Calu3 (cell line): ENCODE measurements at regions not wholly inside any gene's neighbourhood (a gene's known extent, or its start where the extent isn't known, plus 50 kb on each side); places are given as distances from the start of the nearest gene placed in this dataset.
"Not testable (repeated sequence)": the region's sequence is repeated elsewhere in the genome, so short reads cannot be mapped to it uniquely, and the experiment has no call there.

ENCODE experiments used
- BruUV-seq: library from RNA; stranded (reverse); fragments of 400-500 nt; replicated peaks from 2 replicates; lab custom pipeline; 2021; lab: Mats Ljungman, UMichigan
- CTCF ChIA-PET: fragments of 300-600 bp; sonication (Branson Sonifier 250); formaldehyde crosslinking; loops from one replicate; lab custom pipeline; 2022; ENCODE audit warnings: antibody characterized with exemption; lab: Charles Lee
- DNase-seq: peaks from one replicate; pipeline ENCODE4 v3.0.0; 2022
- H3K27ac Mint-ChIP-seq: one replicate; pipeline ENCODE4 v1.8.0; 2022; ENCODE audit warnings: mixed read lengths; ENCODE audit not compliant: unreplicated experiment
- H3K27me3 Mint-ChIP-seq: one replicate; pipeline ENCODE4 v1.8.0; 2022; ENCODE audit warnings: mixed read lengths; ENCODE audit not compliant: unreplicated experiment
- H3K36me3 Mint-ChIP-seq: one replicate; pipeline ENCODE4 v1.8.0; 2022; ENCODE audit warnings: mild to moderate bottlenecking, moderate library complexity, mixed read lengths; ENCODE audit not compliant: insufficient read depth, unreplicated experiment
- H3K4me1 Mint-ChIP-seq: one replicate; pipeline ENCODE4 v1.8.0; 2022; ENCODE audit warnings: mild to moderate bottlenecking, low read depth, mixed read lengths; ENCODE audit not compliant: unreplicated experiment
- H3K4me3 Mint-ChIP-seq: one replicate; pipeline ENCODE4 v1.8.0; 2022; ENCODE audit warnings: mild to moderate bottlenecking, low read depth, moderate library complexity, mixed read lengths; ENCODE audit not compliant: unreplicated experiment
- H3K9me3 Mint-ChIP-seq: one replicate; pipeline ENCODE4 v1.8.0; 2022; ENCODE audit warnings: low read depth, mixed read lengths; ENCODE audit not compliant: unreplicated experiment
- intact Hi-C: fragments of 100-400 bp; cut with micrococcal nuclease; formaldehyde crosslinking; loops from one replicate; pipeline ENCODE4 v1.10.0; 2022; ENCODE audit not compliant: unreplicated experiment
- TF ChIP-seq, protein P1 (sequence below): fragments of 200-600 bp; IDR thresholded peaks from one replicate; pipeline ENCODE4 v1.8.0; 2022; ENCODE audit warnings: antibody characterized with exemption; ENCODE audit not compliant: unreplicated experiment

DNA sequence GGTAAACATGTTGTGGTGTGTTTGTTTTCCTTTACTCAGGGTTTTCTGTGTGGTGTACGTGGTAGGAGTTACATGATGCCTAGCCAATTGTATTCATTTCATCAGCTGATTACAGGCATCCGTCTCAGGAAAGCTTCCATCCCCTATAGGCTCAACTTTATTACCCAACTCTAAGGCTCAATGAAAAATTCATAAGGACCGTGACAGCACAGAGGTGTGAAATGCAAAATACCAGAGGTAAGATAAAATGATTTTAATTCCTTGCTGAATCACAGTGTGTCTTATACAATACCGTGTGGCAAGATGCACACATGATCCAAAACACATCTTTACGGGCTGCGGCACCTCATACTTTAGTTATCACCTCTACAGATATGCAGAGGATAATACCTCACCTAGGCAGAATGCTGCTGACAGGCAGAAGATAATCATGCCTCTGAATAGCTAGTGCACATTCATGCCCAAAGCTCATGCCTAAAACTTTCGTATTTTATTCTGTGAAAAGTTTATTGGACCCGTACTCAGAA is 87.2 kb upstream of the DIO2 start:
- Mint-ChIP-seq H3K4me1 (no peaks in the 10 kb centered on the region), H3K27me3 (no peaks in the 10 kb centered on the region), H3K9me3 (no peaks in the 10 kb centered on the region), H3K4me3 (no peak overlapping the region), H3K36me3 (no peaks in the 10 kb centered on the region), H3K27ac (no peak overlapping the region)
- no peak for DNase-seq
- CTCF ChIA-PET: no interaction called here
- intact Hi-C loops: no loop called here
- BruUV-seq: no TSS peak
- TF ChIP-seq, protein P1, sequence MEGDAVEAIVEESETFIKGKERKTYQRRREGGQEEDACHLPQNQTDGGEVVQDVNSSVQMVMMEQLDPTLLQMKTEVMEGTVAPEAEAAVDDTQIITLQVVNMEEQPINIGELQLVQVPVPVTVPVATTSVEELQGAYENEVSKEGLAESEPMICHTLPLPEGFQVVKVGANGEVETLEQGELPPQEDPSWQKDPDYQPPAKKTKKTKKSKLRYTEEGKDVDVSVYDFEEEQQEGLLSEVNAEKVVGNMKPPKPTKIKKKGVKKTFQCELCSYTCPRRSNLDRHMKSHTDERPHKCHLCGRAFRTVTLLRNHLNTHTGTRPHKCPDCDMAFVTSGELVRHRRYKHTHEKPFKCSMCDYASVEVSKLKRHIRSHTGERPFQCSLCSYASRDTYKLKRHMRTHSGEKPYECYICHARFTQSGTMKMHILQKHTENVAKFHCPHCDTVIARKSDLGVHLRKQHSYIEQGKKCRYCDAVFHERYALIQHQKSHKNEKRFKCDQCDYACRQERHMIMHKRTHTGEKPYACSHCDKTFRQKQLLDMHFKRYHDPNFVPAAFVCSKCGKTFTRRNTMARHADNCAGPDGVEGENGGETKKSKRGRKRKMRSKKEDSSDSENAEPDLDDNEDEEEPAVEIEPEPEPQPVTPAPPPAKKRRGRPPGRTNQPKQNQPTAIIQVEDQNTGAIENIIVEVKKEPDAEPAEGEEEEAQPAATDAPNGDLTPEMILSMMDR: no peak

DNA sequence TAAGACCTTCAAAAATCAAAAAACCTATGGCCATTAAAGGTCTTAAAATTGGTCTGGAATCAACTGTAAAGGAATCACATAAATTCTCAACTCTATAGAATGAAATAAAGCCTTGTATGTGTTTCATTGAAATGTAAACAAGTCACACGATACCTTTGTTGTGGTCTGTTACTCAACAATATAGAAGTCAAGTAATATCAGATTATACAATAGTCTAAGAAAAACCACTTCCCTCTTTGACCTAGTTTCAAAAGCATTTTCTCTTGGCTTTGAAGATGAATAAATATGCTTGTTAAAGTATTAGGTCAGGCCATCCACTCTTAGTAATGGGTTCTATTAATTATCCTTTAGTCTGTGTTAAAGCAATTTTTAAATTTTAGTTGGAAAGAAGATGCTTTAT is 79.8 kb upstream of the DIO2 start:
- TF ChIP-seq, protein P1: no peak
- Mint-ChIP-seq H3K4me3 (no peak overlapping the region), H3K36me3 (no peaks in the 10 kb centered on the region), H3K27ac (no peak overlapping the region), H3K27me3 (no peaks in the 10 kb centered on the region), H3K9me3 (no peaks in the 10 kb centered on the region), H3K4me1 (no peaks in the 10 kb centered on the region)
- no peak for DNase-seq
- CTCF ChIA-PET: no interaction called here
- BruUV-seq: no TSS peak
- intact Hi-C loops: no loop called here

DNA sequence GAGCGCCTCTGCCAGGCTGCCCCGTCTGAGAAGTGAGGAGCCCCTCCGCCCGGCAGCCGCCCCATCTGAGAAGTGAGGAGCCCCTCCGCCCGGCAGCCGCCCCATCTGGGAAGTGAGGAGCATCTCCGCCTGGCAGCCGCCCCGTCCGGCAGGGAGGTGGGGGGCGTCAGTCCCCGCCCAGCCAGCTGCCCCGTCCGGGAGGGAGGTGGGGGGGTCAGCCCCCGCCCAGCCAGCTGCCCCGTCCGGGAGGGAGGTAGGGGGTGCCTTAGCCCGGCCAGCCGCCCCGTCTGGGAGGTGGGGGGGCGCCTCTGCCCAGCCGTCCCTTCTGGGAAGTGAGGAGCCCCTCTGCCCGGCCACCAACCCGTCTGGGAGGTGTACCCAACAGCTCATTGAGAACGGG is 75.4 kb upstream of the DIO2 start:
- BruUV-seq, CTCF ChIA-PET, H3K27me3 Mint-ChIP-seq: not testable (repeated sequence)

DNA sequence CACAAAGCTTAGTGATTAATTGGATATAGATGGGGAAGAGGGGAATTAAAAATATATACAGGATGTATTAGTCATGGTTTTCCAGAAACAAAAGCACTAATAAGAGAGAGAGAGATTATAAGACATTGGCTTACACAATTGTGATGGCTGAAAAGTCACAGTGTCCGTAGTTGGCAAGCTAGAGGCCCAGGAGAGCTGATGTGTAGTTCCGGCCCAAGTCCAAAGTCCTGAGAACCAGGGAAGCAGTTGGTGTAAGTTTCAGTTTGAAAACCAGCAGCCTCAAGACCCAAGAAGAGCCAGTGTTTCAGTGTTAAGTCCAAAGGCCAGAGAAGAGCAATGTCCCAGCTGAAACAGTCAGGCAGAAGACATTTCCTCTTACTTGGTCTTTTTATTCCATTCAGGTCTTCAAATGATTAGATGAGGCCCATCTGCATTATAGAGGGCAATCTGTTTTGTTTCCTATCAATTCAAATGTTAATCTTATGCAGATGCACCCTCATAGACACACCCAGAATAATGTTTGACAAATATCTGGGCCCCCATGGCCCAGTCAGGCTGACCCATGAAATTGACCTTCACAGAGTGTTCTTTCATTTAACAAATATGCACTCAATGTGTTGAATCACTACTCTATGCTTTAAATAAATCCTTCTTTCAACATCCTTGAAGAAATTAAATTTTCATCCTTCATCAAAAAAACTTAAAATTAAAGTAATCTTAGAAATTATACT is 67.2 kb upstream of the DIO2 start:
- intact Hi-C loops: no loop called here
- Mint-ChIP-seq H3K27me3 (no peaks in the 10 kb centered on the region), H3K4me3 (no peak overlapping the region), H3K27ac (no peak overlapping the region), H3K36me3 (no peaks in the 10 kb centered on the region), H3K4me1 (no peaks in the 10 kb centered on the region), H3K9me3 (peaks cover 2% of the 10 kb centered on the region)
- CTCF ChIA-PET: interaction anchor here (0.6 kb wide), 1 partner anchor 67 kb away, joined by 3 read pairs; no protein-coding TSS in a partner anchor
- TF ChIP-seq, protein P1: no peak
- BruUV-seq: no TSS peak
- DNase-seq: no peak

More for the DNA sequence above, 75.4 kb upstream of the DIO2 start:
- H3K4me3 Mint-ChIP-seq, H3K4me1 Mint-ChIP-seq, H3K27ac Mint-ChIP-seq, intact Hi-C loops, H3K36me3 Mint-ChIP-seq, H3K9me3 Mint-ChIP-seq, DNase-seq: not testable (repeated sequence)
